ENCODE measurements at regions not wholly inside any gene's neighbourhood (a gene's known extent, or its start where the extent isn't known, plus 50 kb on each side); places are given as distances from the start of the nearest gene placed in this dataset.

- H3K79me2 ChIP-seq (ENCODE audit: low read length), result no peaks in the 10 kb centered on the region
- H3K36me3 ChIP-seq (replicated peaks; ENCODE audit: low read depth, low read length), result no peaks in the 10 kb centered on the region
- no peak overlapping the region for H3K4me2 ChIP-seq (ENCODE audit: low read length)
- H3K4me3 ChIP-seq (ENCODE audit: low read length), result no peak overlapping the region
- H3K9me3 ChIP-seq (ENCODE audit: insufficient read depth, low read length), result no peaks in the 10 kb centered on the region
- H4K20me1 ChIP-seq (ENCODE audit: insufficient read depth, low read length), result no peaks in the 10 kb centered on the region
- no peak overlapping the region for H3K9ac ChIP-seq (ENCODE audit: low read length)
- H3K27me3 ChIP-seq (ENCODE audit: low read depth, low read length), result peaks cover 32% of the 10 kb centered on the region
- no peak overlapping the region for H2AFZ ChIP-seq (ENCODE audit: low read depth, low read length)
- H3K4me1 ChIP-seq (ENCODE audit: low read length), result peaks cover 14% of the 10 kb centered on the region
- H3K27ac ChIP-seq (ENCODE audit: low read length), result no peak overlapping the region
- TF ChIP-seq CTCF (IDR thresholded peaks at IDR 0.05; ENCODE audit: low read depth, low read length) (no peak), EZH2phosphoT487 (IDR thresholded peaks at IDR 0.05; ENCODE audit: low read depth) (no peak)
Observed at GRCh38 chrX:20355187-20355586, 88.5 kb upstream of the RPS6KA3 start.

- no peaks in the 10 kb centered on the region for H3K9me3 ChIP-seq (ENCODE audit: insufficient read depth, low read length)
- H3K4me2 ChIP-seq (ENCODE audit: low read length), result no peak overlapping the region
- no peak overlapping the region for H3K9ac ChIP-seq (ENCODE audit: low read length)
- H3K27me3 ChIP-seq (ENCODE audit: low read depth, low read length), result peaks cover 32% of the 10 kb centered on the region
- no peak overlapping the region for H3K4me3 ChIP-seq (ENCODE audit: low read length)
- no peaks in the 10 kb centered on the region for H4K20me1 ChIP-seq (ENCODE audit: insufficient read depth, low read length)
- H3K36me3 ChIP-seq (replicated peaks; ENCODE audit: low read depth, low read length), result no peaks in the 10 kb centered on the region
- no peak overlapping the region for H2AFZ ChIP-seq (ENCODE audit: low read depth, low read length)
- peaks cover 14% of the 10 kb centered on the region for H3K4me1 ChIP-seq (ENCODE audit: low read length)
- no peaks in the 10 kb centered on the region for H3K79me2 ChIP-seq (ENCODE audit: low read length)
- no peak overlapping the region for H3K27ac ChIP-seq (ENCODE audit: low read length)
- TF ChIP-seq CTCF (IDR thresholded peaks at IDR 0.05; ENCODE audit: low read depth, low read length), result no peak
Observed at GRCh38 chrX:20354505-20354904, 87.8 kb upstream of the RPS6KA3 start.

- no peaks in the 10 kb centered on the region for H3K36me3 ChIP-seq (replicated peaks; ENCODE audit: low read depth, low read length)
- no peak overlapping the region for H2AFZ ChIP-seq (ENCODE audit: low read depth, low read length)
- H3K4me2 ChIP-seq (ENCODE audit: low read length), result peak overlapping the region; percentile 48
- H3K27ac ChIP-seq (ENCODE audit: low read length), result no peak overlapping the region
- H3K79me2 ChIP-seq (ENCODE audit: low read length), result no peaks in the 10 kb centered on the region
- H3K9me3 ChIP-seq (ENCODE audit: insufficient read depth, low read length), result no peaks in the 10 kb centered on the region
- no peak overlapping the region for H3K9ac ChIP-seq (ENCODE audit: low read length)
- H4K20me1 ChIP-seq (ENCODE audit: insufficient read depth, low read length), result no peaks in the 10 kb centered on the region
- TF ChIP-seq CTCF (IDR thresholded peaks at IDR 0.05; ENCODE audit: low read depth, low read length) (no peak), EZH2phosphoT487 (IDR thresholded peaks at IDR 0.05; ENCODE audit: low read depth) (no peak)
- peaks cover 14% of the 10 kb centered on the region for H3K4me1 ChIP-seq (ENCODE audit: low read length)
- 0 out of 2 replicates have a peak overlapping the region, but pooled peaks have one; percentile 17 for H3K4me3 ChIP-seq (ENCODE audit: low read length)
- H3K27me3 ChIP-seq (ENCODE audit: low read depth, low read length), result peaks cover 35% of the 10 kb centered on the region
Observed at GRCh38 chrX:20352935-20353336, 86.2 kb upstream of the RPS6KA3 start.

- Histone ChIP-seq H4K20me1 (ENCODE audit: insufficient read depth, low read length) (no peaks in the 10 kb centered on the region), H3K36me3 (replicated peaks; ENCODE audit: low read depth, low read length) (no peaks in the 10 kb centered on the region), H3K4me1 (ENCODE audit: low read length) (peaks cover 14% of the 10 kb centered on the region), H3K79me2 (ENCODE audit: low read length) (no peaks in the 10 kb centered on the region), H3K4me3 (ENCODE audit: low read length) (0 out of 2 replicates have a peak overlapping the region, but pooled peaks have one; percentile 17), H3K9me3 (ENCODE audit: insufficient read depth, low read length) (no peaks in the 10 kb centered on the region), H3K4me2 (ENCODE audit: low read length) (peak overlapping the region; percentile 48), H2AFZ (ENCODE audit: low read depth, low read length) (no peak overlapping the region), H3K27me3 (ENCODE audit: low read depth, low read length) (peaks cover 37% of the 10 kb centered on the region), H3K9ac (ENCODE audit: low read length) (no peak overlapping the region), H3K27ac (ENCODE audit: low read length) (no peak overlapping the region)
- TF ChIP-seq CTCF (IDR thresholded peaks at IDR 0.05; ENCODE audit: low read depth, low read length) (no peak), EZH2phosphoT487 (IDR thresholded peaks at IDR 0.05; ENCODE audit: low read depth) (no peak)
Observed at GRCh38 chrX:20352504-20352903, 85.8 kb upstream of the RPS6KA3 start.
